GM20000 (cell line): ENCODE measurements at regions not wholly inside any gene's neighbourhood (a gene's known extent, or its start where the extent isn't known, plus 50 kb on each side); places are given as distances from the start of the nearest gene placed in this dataset.

ENCODE experiments used
- DNase-seq: peaks from one replicate; pipeline ENCODE4 v3.0.0; 2012; ENCODE audit warnings: low spot score
- TF ChIP-seq, protein P1 (sequence below): IDR thresholded peaks from 2 replicates; pipeline ENCODE4 v1.5.1; 2012; ENCODE audit warnings: mild to moderate bottlenecking, control low read depth; ENCODE audit errors: extremely low read depth, missing control alignments

DNA sequence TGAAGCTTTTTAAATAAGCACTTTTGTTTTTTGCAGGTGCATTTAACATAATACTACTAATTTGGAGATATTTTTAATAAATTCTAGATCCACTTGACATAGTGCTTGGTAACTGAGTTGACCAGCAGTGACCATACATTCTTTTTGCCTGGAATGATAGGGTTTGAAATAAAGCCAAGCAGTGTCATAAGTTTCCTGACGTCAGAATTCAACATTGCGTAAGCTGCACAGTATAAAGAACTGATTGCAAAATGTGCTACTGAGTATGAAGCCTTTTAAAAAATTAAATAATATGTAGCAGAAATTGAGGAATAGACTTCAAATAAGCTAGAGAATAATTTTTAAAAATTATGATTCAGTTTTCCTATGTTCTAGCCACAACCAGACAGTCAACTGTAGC lies 454.6 kb upstream of the ARPP21 start:
- DNase-seq, result no peak
- TF ChIP-seq, protein P1, sequence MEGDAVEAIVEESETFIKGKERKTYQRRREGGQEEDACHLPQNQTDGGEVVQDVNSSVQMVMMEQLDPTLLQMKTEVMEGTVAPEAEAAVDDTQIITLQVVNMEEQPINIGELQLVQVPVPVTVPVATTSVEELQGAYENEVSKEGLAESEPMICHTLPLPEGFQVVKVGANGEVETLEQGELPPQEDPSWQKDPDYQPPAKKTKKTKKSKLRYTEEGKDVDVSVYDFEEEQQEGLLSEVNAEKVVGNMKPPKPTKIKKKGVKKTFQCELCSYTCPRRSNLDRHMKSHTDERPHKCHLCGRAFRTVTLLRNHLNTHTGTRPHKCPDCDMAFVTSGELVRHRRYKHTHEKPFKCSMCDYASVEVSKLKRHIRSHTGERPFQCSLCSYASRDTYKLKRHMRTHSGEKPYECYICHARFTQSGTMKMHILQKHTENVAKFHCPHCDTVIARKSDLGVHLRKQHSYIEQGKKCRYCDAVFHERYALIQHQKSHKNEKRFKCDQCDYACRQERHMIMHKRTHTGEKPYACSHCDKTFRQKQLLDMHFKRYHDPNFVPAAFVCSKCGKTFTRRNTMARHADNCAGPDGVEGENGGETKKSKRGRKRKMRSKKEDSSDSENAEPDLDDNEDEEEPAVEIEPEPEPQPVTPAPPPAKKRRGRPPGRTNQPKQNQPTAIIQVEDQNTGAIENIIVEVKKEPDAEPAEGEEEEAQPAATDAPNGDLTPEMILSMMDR, result no peak

DNA sequence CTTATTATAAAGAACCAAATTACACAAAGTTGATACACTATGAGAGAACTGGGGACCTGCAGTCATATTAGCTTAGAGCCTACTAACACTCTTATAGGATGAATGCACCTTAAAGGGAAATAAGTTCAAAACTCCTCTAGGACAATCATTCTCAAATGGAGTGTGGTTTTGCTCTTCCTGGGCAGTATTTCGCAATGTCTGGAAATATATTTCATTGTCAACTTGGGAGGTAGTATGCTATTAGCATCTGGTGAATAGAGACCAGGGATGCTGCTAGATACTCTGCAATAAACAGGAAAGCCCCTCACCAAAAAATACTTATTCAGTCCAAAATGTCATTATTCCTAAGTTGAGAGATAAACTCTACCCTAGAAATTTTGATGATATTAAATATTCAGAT lies 451.4 kb upstream of the ARPP21 start:
- TF ChIP-seq, protein P1, result no peak
- no peak for DNase-seq

DNA sequence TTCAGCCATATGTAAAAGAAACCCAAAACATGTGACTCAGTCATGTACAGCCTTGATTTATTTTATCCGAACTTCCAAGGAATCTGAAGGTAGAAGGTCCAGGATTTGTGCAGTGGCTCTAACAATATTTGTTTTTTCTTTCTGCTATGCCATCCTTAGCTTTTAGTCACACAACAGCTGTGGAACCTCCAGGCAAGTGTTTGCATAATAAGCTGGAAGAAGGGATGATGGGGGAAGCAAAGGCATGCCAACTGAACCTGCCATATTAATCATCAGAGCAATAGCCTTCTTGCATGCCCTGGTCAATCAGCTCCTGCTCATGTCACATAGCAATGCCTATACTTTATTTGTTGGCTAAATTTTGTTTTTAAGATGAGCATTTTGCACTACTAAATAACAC lies 444.7 kb upstream of the ARPP21 start:
- TF ChIP-seq, protein P1, result no peak
- DNase-seq, result no peak

DNA sequence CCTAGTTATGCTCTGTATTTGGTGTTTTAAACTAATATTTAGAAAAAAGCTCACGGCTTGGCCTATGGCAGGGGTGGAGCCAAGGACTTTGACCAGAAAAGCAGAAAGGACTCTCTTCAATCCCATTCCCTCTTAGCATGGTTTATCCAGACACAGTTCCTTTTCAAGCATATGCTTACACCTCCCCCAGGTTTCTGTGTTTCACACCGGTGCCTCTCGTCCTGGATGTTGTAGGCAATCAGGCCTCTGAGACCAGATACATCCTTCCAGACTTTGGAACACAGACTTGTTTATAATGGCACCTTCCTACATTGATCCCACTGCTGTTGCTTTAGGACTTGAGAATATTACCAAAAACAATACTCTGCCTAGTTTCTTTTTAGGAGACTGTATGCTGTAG lies 440.5 kb upstream of the ARPP21 start:
- TF ChIP-seq, protein P1, result no peak
- DNase-seq, result no peak

DNA sequence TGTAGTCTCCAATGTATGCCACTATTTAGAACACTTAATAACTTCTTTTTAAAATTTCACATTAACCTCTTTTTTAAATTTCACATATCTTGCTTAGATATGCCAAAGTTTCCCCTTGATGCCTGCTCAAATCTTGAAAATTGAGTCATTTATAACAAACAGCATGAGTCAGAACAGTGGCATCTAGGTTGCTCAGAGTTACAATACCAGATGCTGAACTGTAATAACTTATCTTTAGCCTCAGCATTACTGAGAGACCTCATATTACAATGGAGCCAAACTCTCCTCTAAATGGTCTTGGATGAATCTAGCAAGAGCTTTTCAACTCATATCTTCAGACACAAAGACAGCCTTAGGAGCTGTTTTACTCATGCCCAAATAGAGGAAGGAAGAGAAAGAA lies 439.3 kb upstream of the ARPP21 start:
- no peak for DNase-seq
- TF ChIP-seq, protein P1, result no peak

DNA sequence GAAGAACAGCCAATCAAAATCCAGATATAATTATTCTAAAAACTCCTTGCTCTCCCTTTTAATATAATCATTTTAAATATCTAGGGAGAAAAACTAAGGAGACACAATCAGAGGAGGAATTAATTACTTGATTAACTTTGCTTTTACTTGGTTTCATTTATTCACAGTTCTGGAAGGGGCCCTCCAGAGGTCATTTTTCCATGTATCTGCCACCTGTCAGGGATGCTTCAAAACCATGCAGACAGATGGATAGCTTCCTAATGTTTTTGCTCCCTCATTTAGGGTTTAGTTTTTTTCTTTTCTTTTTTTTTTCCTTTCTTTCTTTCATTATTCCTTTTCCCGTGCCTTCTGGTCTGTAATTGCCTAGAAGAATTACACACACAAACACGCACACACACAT lies 438.1 kb upstream of the ARPP21 start:
- TF ChIP-seq, protein P1, result no peak
- no peak for DNase-seq

DNA sequence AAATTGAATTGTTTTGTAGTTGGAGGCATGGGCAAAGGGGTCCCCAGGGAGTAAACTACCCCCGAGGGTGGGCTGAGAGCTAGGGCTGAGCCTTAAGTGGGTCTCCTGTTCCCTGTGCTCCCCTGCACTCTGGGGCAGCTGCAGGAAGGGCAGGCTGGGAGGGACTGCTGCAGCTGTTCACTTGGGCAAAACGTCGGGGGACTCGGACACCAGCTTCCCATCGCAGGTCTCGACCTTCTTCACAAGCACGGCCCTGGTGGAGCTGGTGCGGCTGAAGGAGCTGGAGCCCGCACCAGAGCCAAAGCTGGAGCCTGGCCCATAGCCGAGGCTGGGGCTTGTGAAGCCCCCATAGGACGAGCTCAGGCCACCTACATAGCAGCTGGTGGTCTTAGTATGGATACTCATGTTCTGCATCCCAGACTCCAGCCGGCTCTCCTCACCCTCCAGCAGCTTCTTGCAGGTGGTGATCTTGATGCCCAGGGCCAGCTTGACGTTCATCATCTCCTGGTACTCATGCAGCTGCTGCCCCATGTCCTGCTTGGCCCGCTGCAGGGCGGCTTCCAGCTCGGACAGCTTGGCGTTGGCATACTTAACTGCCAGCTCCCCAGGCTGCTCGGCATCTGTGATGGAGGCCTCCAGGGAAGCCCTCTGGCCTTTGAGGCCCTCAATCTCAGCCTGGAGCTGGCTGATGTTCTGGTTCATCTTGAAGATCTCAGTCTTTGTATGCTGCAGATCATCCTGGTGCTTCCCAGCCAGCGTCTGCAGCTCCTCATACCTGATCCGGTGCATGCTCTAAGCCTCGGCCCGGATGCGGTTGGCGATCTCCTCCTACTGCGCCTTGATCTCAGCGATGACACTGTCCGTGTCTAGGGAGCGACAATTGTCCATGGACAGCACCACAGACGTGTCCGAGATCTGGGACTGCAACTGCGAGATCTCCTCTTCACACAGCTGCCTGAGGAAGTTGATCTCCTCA lies 423.5 kb upstream of the ARPP21 start:
- TF ChIP-seq, protein P1, result no peak
- DNase-seq, result no peak
